IMR-90 (cell line): ENCODE measurements at regions not wholly inside any gene's neighbourhood (a gene's known extent, or its start where the extent isn't known, plus 50 kb on each side); places are given as distances from the start of the nearest gene placed in this dataset.

Experiments
- ATAC-seq: fragments of 200-7000 bp; cut with Tn5 transposase; 2 replicates; pipeline ENCODE4 v1.9.1; 2020; ENCODE audit warnings: low read depth, mild to moderate bottlenecking, moderate library complexity
- BruUV-seq: library from RNA; stranded (reverse); fragments of 400-500 nt; replicated peaks from 2 replicates; lab custom pipeline; 2021; lab: Mats Ljungman, UMichigan
- CTCF ChIA-PET: fragments of 300-600 bp; formaldehyde crosslinking; extraction: SDS; loops from one replicate; lab custom pipeline; 2021; ENCODE audit warnings: antibody characterized with exemption; lab: Yijun Ruan, JAX
- POLR2A ChIA-PET: fragments of 300-600 bp; sonication (Branson Sonifier 250); formaldehyde crosslinking; loops from one replicate; lab custom pipeline; 2022; ENCODE audit warnings: antibody characterized with exemption; ENCODE audit not compliant: unreplicated experiment; lab: Charles Lee
- DNase-seq: peaks from one replicate; pipeline ENCODE4 v3.0.0; 2013
- H2AFZ ChIP-seq: replicated peaks from 2 replicates; pipeline ENCODE3; 2013; ENCODE audit warnings: low read length, mild to moderate bottlenecking; ENCODE audit not compliant: poor library complexity
- H2AK5ac ChIP-seq: 2 replicates; pipeline ENCODE4 v1.6.1; 2013; ENCODE audit warnings: low read depth, low read length, inconsistent platforms
- H2AK9ac ChIP-seq: replicated peaks from 2 replicates; pipeline ENCODE3; 2013; ENCODE audit warnings: mild to moderate bottlenecking, low read depth, low read length, moderate library complexity; ENCODE audit not compliant: poor library complexity
- H2BK120ac ChIP-seq: 2 replicates; pipeline ENCODE4 v1.6.1; 2013; ENCODE audit warnings: low read depth, low read length, inconsistent platforms
- H2BK15ac ChIP-seq: 3 replicates; pipeline ENCODE4 v1.6.1; 2013; ENCODE audit warnings: low read depth, low read length, inconsistent platforms
- H2BK20ac ChIP-seq: 2 replicates; pipeline ENCODE4 v1.6.1; 2013; ENCODE audit warnings: low read depth, mild to moderate bottlenecking, inconsistent platforms, low read length, moderate library complexity
- H2BK5ac ChIP-seq: 2 replicates; pipeline ENCODE4 v1.6.1; 2013; ENCODE audit warnings: mild to moderate bottlenecking, low read depth, low read length, inconsistent platforms; ENCODE audit not compliant: poor library complexity, severe bottlenecking
- H3K14ac ChIP-seq: replicated peaks from 2 replicates; pipeline ENCODE4 v1.6.1; 2013; ENCODE audit warnings: low read depth, low read length, inconsistent platforms
- H3K18ac ChIP-seq: 2 replicates; pipeline ENCODE4 v1.6.1; 2013; ENCODE audit warnings: low read depth, low read length, control low read depth
- H3K23ac ChIP-seq: 2 replicates; pipeline ENCODE4 v1.6.1; 2013; ENCODE audit warnings: low read depth, low read length, inconsistent platforms
- H3K27ac ChIP-seq: 2 replicates; pipeline ENCODE4 v1.5.1; 2013; ENCODE audit warnings: mild to moderate bottlenecking, control low read depth, low read length; ENCODE audit not compliant: insufficient read depth
- H3K27me3 ChIP-seq: 2 replicates; pipeline ENCODE4 v1.6.1; 2013; ENCODE audit warnings: low read length; ENCODE audit not compliant: control insufficient read depth, insufficient read depth
- H3K36me3 ChIP-seq: 2 replicates; pipeline ENCODE4 v1.6.1; 2013; ENCODE audit warnings: low read length, mixed read lengths; ENCODE audit not compliant: control insufficient read depth, insufficient read depth
- H3K4ac ChIP-seq: 2 replicates; pipeline ENCODE4 v1.6.1; 2013; ENCODE audit warnings: low read depth, low read length, inconsistent platforms
- H3K4me1 ChIP-seq: 2 replicates; pipeline ENCODE4 v1.6.1; 2013; ENCODE audit warnings: low read length, mixed read lengths; ENCODE audit not compliant: control insufficient read depth, insufficient read depth
- H3K4me2 ChIP-seq: 2 replicates; pipeline ENCODE4 v1.6.1; 2013; ENCODE audit warnings: low read depth, mild to moderate bottlenecking, control low read depth, low read length, moderate library complexity
- H3K4me3 ChIP-seq: 2 replicates; pipeline ENCODE4 v1.5.1; 2013; ENCODE audit warnings: low read depth, mild to moderate bottlenecking, control low read depth, low read length, moderate library complexity; ENCODE audit not compliant: insufficient read depth
- H3K56ac ChIP-seq: 2 replicates; pipeline ENCODE4 v1.6.1; 2013; ENCODE audit warnings: low read length, inconsistent platforms; ENCODE audit not compliant: insufficient read depth; ENCODE audit errors: extremely low read depth
- H3K79me1 ChIP-seq, 2 experiments: 2 replicates each; pipeline ENCODE4 v1.6.1; 2013; ENCODE audit warnings: low read length in 2 of 2, inconsistent platforms in 1 of 2, low read depth in 1 of 2
- H3K9ac ChIP-seq: 2 replicates; pipeline ENCODE4 v1.6.1; 2013; ENCODE audit warnings: low read depth, low read length, control low read depth
- H3K9me1 ChIP-seq: 2 replicates; pipeline ENCODE4 v1.6.1; 2013; ENCODE audit warnings: low read length, inconsistent platforms; ENCODE audit not compliant: insufficient read depth
- H3K9me3 ChIP-seq: 2 replicates; pipeline ENCODE4 v1.6.1; 2013; ENCODE audit warnings: low read length; ENCODE audit not compliant: control insufficient read depth, insufficient read depth
- H4K20me1 ChIP-seq: 2 replicates; pipeline ENCODE4 v1.6.1; 2013; ENCODE audit warnings: low read length, inconsistent platforms; ENCODE audit not compliant: insufficient read depth
- H4K5ac ChIP-seq: 2 replicates; pipeline ENCODE4 v1.6.1; 2013; ENCODE audit warnings: mild to moderate bottlenecking, low read depth, low read length, control low read depth
- H4K8ac ChIP-seq, 2 experiments: 2 replicates each; pipeline ENCODE4 v1.6.1; 2013; ENCODE audit warnings: low read depth in 2 of 2, low read length in 2 of 2, control low read depth in 1 of 2, inconsistent platforms in 1 of 2
- H4K91ac ChIP-seq: 2 replicates; pipeline ENCODE4 v1.6.1; 2013; ENCODE audit warnings: low read depth, low read length, inconsistent platforms; ENCODE audit not compliant: insufficient read depth
- BHLHE40 ChIP-seq: fragments of 150-350 bp; IDR thresholded peaks from 2 replicates; pipeline ENCODE4 v1.6.1; 2016; ENCODE audit warnings: mild to moderate bottlenecking, low read depth, low read length
- MAFK ChIP-seq: IDR thresholded peaks from 2 replicates; pipeline ENCODE4 v1.6.1; 2012; ENCODE audit warnings: low read depth, low read length, improper control_type of control experiment
- MAZ ChIP-seq: IDR thresholded peaks from 2 replicates; pipeline ENCODE4 v1.6.1; 2012; ENCODE audit warnings: low read depth, mild to moderate bottlenecking, low read length, improper control_type of control experiment, moderate library complexity, borderline replicate concordance
- MXI1 ChIP-seq: IDR thresholded peaks from 2 replicates; pipeline ENCODE4 v1.6.1; 2012; ENCODE audit warnings: low read depth, mild to moderate bottlenecking, low read length, moderate library complexity, borderline replicate concordance
- POLR2A ChIP-seq: IDR thresholded peaks from 2 replicates; pipeline ENCODE4 v1.6.1; 2012; ENCODE audit warnings: mild to moderate bottlenecking, low read depth, low read length
- RAD21 ChIP-seq: IDR thresholded peaks from 2 replicates; pipeline ENCODE4 v1.6.1; 2012; ENCODE audit warnings: low read length, improper control_type of control experiment
- RFX5 ChIP-seq: IDR thresholded peaks from 2 replicates; pipeline ENCODE4 v1.8.0; 2012; ENCODE audit warnings: low read depth, mild to moderate bottlenecking, low read length, moderate library complexity
- WGBS, 2 experiments: methylation state at CpG; one replicate each; pipeline versions ENCODE4 v1.1.5 to v1.1.7; 2013; ENCODE audit warnings: missing lambda C conversion rate in 2 of 2; ENCODE audit not compliant: insufficient read length in 1 of 2; ENCODE audit errors: extremely low coverage in 2 of 2; 5-methylcytosine and 5-hydroxymethylcytosine counted together
- dilution Hi-C: fragments of 300-500 bp; cut with HindIII; formaldehyde crosslinking; loops from one replicate; pipeline ENCODE4 v1.14.3; 2018; ENCODE audit warnings: low sequenced_read_pairs; ENCODE audit not compliant: unreplicated experiment
- in situ Hi-C: fragments of 300-500 bp; cut with MboI; formaldehyde crosslinking; loops from 3 replicates; pipeline ENCODE4 v1.14.3; 2019; ENCODE audit warnings: low sequenced_read_pairs, inconsistent platforms, mixed read lengths
- intact Hi-C: fragments of 100-400 bp; cut with micrococcal nuclease; formaldehyde crosslinking; loops from 2 replicates; pipeline ENCODE4 v1.10.0; 2022
- TF ChIP-seq, protein P1 (sequence below): fragments of 150-350 bp; IDR thresholded peaks from 2 replicates; pipeline ENCODE4 v1.6.1; 2016; ENCODE audit warnings: low read depth, mild to moderate bottlenecking, low read length, moderate library complexity, borderline replicate concordance
- TF ChIP-seq, protein P2 (sequence below): conservative IDR thresholded peaks from 2 replicates; pipeline ENCODE4 v1.5.1; 2012; ENCODE audit warnings: mild to moderate bottlenecking, low read depth, low read length, improper control_type of control experiment
- TF ChIP-seq, protein P3 (sequence below): fragments of 150-350 bp; IDR thresholded peaks from 2 replicates; pipeline ENCODE4 v1.6.1; 2017; ENCODE audit warnings: mild to moderate bottlenecking, antibody characterized with exemption, low read length, low read depth

DNA sequence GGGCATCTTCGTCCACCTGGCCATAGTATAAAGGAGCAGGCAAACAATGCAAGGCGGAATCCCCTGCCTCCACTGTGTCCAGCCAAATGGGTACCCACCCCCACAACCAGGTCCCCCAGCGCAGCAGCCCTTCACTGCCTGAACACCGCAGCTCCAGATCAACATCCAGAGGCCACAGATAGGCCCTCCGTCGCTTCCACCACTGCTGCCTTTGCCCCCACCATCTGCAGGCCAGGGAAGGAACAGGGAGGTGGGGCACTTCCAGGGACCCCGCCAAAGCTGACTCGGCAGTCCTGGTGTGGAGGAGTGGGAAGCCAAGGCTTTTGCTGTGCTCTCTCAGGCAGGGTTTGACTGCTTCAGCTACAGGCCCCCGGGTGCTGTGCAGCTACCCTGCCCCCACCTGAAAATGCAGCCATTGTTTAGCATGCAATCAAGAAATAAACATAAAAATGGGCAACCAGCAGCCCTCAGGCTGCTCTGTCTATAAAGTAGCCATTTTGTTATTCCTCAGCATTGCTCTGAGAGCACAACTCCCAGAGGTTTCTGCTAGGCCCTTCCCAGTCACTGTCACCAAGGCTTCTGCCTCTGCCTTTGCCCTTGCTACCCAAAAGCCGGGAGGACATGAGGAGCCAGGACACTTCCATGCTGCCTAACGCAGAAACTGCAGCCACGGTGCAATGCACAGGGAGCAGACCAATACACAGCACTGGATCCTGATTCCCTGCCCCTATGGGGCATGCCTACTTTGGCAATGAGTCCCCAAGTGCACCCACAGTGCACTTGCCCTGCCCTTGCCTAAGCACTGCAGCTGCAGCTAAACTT is 733.2 kb upstream of the KLHL1 start:
- Histone ChIP-seq H3K27ac (no peak overlapping the region), H3K4me1 (no peaks in the 10 kb centered on the region), H3K4me2 (no peak overlapping the region), H3K23ac (no peak overlapping the region), H3K4me3 (no peak overlapping the region), H3K56ac (no peak overlapping the region), H2AK5ac (no peak overlapping the region), H2BK120ac (no peak overlapping the region), H3K36me3 (no peaks in the 10 kb centered on the region), H3K9ac (no peak overlapping the region), H3K79me1 (no peaks in the 10 kb centered on the region), H4K91ac (no peak overlapping the region), H2BK15ac (no peak overlapping the region), H4K20me1 (no peaks in the 10 kb centered on the region), H3K4ac (no peak overlapping the region), H3K9me3 (peaks cover 18% of the 10 kb centered on the region), H2AK9ac (no peak overlapping the region), H3K18ac (no peak overlapping the region), H3K9me1 (no peaks in the 10 kb centered on the region), H4K8ac (no peak overlapping the region), H2BK5ac (no peak overlapping the region), H4K5ac (no peak overlapping the region), H2BK20ac (no peak overlapping the region), H2AFZ (no peak overlapping the region), H3K27me3 (no peaks in the 10 kb centered on the region), H3K14ac (no peak overlapping the region)
- 86% methylated on average over 3 of the region's 12 CpGs; no CpG with 5 or more reads in 1 of the 2 experiments for WGBS, 2 experiments
- TF ChIP-seq POLR2A (no peak), MAFK (no peak), MAZ (no peak), RAD21 (no peak), MXI1 (no peak), RFX5 (no peak), BHLHE40 (no peak)
- TF ChIP-seq, protein P1, sequence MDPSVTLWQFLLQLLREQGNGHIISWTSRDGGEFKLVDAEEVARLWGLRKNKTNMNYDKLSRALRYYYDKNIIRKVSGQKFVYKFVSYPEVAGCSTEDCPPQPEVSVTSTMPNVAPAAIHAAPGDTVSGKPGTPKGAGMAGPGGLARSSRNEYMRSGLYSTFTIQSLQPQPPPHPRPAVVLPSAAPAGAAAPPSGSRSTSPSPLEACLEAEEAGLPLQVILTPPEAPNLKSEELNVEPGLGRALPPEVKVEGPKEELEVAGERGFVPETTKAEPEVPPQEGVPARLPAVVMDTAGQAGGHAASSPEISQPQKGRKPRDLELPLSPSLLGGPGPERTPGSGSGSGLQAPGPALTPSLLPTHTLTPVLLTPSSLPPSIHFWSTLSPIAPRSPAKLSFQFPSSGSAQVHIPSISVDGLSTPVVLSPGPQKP = no peak
- TF ChIP-seq, protein P2, sequence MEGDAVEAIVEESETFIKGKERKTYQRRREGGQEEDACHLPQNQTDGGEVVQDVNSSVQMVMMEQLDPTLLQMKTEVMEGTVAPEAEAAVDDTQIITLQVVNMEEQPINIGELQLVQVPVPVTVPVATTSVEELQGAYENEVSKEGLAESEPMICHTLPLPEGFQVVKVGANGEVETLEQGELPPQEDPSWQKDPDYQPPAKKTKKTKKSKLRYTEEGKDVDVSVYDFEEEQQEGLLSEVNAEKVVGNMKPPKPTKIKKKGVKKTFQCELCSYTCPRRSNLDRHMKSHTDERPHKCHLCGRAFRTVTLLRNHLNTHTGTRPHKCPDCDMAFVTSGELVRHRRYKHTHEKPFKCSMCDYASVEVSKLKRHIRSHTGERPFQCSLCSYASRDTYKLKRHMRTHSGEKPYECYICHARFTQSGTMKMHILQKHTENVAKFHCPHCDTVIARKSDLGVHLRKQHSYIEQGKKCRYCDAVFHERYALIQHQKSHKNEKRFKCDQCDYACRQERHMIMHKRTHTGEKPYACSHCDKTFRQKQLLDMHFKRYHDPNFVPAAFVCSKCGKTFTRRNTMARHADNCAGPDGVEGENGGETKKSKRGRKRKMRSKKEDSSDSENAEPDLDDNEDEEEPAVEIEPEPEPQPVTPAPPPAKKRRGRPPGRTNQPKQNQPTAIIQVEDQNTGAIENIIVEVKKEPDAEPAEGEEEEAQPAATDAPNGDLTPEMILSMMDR = no peak
- TF ChIP-seq, protein P3, sequence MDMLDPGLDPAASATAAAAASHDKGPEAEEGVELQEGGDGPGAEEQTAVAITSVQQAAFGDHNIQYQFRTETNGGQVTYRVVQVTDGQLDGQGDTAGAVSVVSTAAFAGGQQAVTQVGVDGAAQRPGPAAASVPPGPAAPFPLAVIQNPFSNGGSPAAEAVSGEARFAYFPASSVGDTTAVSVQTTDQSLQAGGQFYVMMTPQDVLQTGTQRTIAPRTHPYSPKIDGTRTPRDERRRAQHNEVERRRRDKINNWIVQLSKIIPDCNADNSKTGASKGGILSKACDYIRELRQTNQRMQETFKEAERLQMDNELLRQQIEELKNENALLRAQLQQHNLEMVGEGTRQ = no peak
- BruUV-seq = no TSS peak
- no peak for ATAC-seq
- ChIA-PET POLR2A (no interaction called here), CTCF (no interaction called here)
- dilution Hi-C loops = no loop called here
- in situ Hi-C loops = no loop called here
- intact Hi-C loops = no loop called here
- DNase-seq = no peak
